ENCODE measurements at regions not wholly inside any gene's neighbourhood (a gene's known extent, or its start where the extent isn't known, plus 50 kb on each side); places are given as distances from the start of the nearest gene placed in this dataset.
"Not testable (repeated sequence)": the region's sequence is repeated elsewhere in the genome, so short reads cannot be mapped to it uniquely, and the experiment has no call there.

- DNase-seq (ENCODE audit: low read depth), result no peak
- no peaks in the 10 kb centered on the region for H3K27me3 ChIP-seq (ENCODE audit: control insufficient read depth, insufficient read depth, low read length)
- H3K36me3 ChIP-seq (ENCODE audit: control insufficient read depth, insufficient read depth, low read length), result no peaks in the 10 kb centered on the region
Measured at GRCh38 chrX:14352511-14352910, 176.8 kb upstream of the GLRA2 start.

GRCh38 chrX:14351611-14352303 lies 177.6 kb upstream of the GLRA2 start:
- Histone ChIP-seq H3K36me3 (ENCODE audit: control insufficient read depth, insufficient read depth, low read length) (no peaks in the 10 kb centered on the region), H3K27me3 (ENCODE audit: control insufficient read depth, insufficient read depth, low read length) (no peaks in the 10 kb centered on the region), H3K4me3 (ENCODE audit: low read depth, low read length) (no peak overlapping the region)
- TF ChIP-seq, protein P1, sequence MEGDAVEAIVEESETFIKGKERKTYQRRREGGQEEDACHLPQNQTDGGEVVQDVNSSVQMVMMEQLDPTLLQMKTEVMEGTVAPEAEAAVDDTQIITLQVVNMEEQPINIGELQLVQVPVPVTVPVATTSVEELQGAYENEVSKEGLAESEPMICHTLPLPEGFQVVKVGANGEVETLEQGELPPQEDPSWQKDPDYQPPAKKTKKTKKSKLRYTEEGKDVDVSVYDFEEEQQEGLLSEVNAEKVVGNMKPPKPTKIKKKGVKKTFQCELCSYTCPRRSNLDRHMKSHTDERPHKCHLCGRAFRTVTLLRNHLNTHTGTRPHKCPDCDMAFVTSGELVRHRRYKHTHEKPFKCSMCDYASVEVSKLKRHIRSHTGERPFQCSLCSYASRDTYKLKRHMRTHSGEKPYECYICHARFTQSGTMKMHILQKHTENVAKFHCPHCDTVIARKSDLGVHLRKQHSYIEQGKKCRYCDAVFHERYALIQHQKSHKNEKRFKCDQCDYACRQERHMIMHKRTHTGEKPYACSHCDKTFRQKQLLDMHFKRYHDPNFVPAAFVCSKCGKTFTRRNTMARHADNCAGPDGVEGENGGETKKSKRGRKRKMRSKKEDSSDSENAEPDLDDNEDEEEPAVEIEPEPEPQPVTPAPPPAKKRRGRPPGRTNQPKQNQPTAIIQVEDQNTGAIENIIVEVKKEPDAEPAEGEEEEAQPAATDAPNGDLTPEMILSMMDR (IDR thresholded peaks at IDR 0.05; ENCODE audit: insufficient read depth, low read length, poor library complexity, severe bottlenecking), result no peak
- DNase-seq (ENCODE audit: low read depth), result no peak

More at GRCh38 chrX:14352511-14352910, 176.8 kb upstream of the GLRA2 start:
- H3K4me3 ChIP-seq (ENCODE audit: low read depth, low read length), result no peak overlapping the region
- TF ChIP-seq, protein P1 (IDR thresholded peaks at IDR 0.05; ENCODE audit: insufficient read depth, low read length, poor library complexity, severe bottlenecking), result no peak

DNA sequence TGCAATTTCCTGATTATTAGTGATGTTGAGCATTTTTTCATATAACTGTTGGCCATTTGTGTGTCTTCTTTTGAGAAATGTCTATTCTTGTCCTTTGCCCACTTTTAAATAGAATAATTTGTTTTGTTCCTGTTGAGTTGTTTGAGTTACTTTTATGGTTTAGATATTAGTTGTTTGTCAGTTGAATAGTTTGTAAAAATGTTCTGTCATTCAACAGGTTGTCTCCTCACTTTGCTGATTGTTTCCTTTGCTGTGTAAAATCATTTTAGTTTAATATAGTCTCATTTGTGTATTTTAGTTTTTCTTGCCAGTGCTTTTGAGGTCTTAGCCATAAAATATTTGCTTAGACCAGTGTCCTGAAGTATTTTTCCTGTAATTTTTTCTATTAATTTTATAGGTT lies 181.8 kb upstream of the GLRA2 start:
- H3K36me3 ChIP-seq (ENCODE audit: control insufficient read depth, insufficient read depth, low read length), result no peaks in the 10 kb centered on the region
- no peaks in the 10 kb centered on the region for H3K27me3 ChIP-seq (ENCODE audit: control insufficient read depth, insufficient read depth, low read length)
- H3K4me3 ChIP-seq (ENCODE audit: low read depth, low read length), result no peak overlapping the region
- DNase-seq (ENCODE audit: low read depth), result no peak
- TF ChIP-seq, protein P1 (IDR thresholded peaks at IDR 0.05; ENCODE audit: insufficient read depth, low read length, poor library complexity, severe bottlenecking), result no peak

GRCh38 chrX:14344172-14344940 lies 185.0 kb upstream of the GLRA2 start:
- DNase-seq (ENCODE audit: low read depth), result no peak
- Histone ChIP-seq H3K4me3 (ENCODE audit: low read depth, low read length) (no peak overlapping the region), H3K27me3 (ENCODE audit: control insufficient read depth, insufficient read depth, low read length) (no peaks in the 10 kb centered on the region), H3K36me3 (ENCODE audit: control insufficient read depth, insufficient read depth, low read length) (no peaks in the 10 kb centered on the region)
- TF ChIP-seq, protein P1 (IDR thresholded peaks at IDR 0.05; ENCODE audit: insufficient read depth, low read length, poor library complexity, severe bottlenecking), result no peak

GRCh38 chrX:14309431-14309830 lies 219.9 kb upstream of the GLRA2 start:
- no peak for DNase-seq (ENCODE audit: low read depth)
- H3K4me3 ChIP-seq (ENCODE audit: low read depth, low read length), result no peak overlapping the region
- H3K27me3 ChIP-seq (ENCODE audit: control insufficient read depth, insufficient read depth, low read length), result no peaks in the 10 kb centered on the region
- H3K36me3 ChIP-seq (ENCODE audit: control insufficient read depth, insufficient read depth, low read length), result no peaks in the 10 kb centered on the region
- TF ChIP-seq, protein P1 (IDR thresholded peaks at IDR 0.05; ENCODE audit: insufficient read depth, low read length, poor library complexity, severe bottlenecking), result no peak

- not testable (repeated sequence) for H3K27me3 ChIP-seq (ENCODE audit: control insufficient read depth, insufficient read depth, low read length); H3K4me3 ChIP-seq (ENCODE audit: low read depth, low read length); H3K36me3 ChIP-seq (ENCODE audit: control insufficient read depth, insufficient read depth, low read length); DNase-seq (ENCODE audit: low read depth)
Measured at GRCh38 chrX:14308976-14309375, 220.4 kb upstream of the GLRA2 start.

Data from kidney epithelial cell (primary cell).